ENCODE measurements at regions not wholly inside any gene's neighbourhood (a gene's known extent, or its start where the extent isn't known, plus 50 kb on each side); places are given as distances from the start of the nearest gene placed in this dataset.

DNA sequence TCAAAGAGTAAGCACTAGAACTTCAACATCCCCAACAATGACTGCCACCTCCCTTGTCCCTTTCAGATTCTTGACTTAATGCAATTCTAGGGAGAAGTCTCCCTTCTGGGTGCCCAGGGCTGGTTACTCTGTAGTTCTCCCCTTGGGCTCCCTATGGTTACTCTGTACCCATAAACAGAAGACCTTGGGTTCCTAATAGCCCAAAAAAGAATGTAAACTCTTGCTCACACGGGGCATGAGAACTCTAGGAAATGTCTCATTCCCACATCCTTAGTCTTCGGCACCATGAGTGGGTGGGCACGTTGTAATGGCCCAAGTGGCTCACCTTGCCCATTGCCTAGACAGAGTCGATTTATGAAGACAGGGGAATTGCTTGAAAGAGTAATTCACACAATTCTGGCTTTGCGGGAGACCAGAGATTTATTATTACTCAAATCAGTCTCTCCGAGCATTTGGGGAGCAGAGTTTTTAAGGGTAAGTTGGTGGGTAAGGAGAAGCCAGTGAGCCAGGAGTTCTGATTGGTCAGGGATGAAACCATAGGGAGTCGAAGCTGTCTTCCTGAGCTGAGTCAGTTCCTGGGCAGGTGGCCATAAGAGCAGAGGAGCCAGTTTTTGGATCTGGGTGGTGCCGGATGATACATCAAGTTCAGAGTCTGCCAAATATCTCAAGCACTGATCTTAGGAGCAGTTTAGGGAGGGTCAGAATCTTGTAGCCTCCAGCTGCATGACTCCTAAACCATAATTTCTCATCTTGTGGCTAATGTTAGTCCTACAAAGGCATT is 61.2 kb upstream of the SIRPG start:
- TF ChIP-seq CTCF (conservative IDR thresholded peaks at IDR 0.05; ENCODE audit: low read depth, low read length), result no peak
- TF ChIP-seq EZH2 (IDR thresholded peaks at IDR 0.05; ENCODE audit: borderline replicate concordance, low read depth, low read length, poor library complexity, severe bottlenecking), result no peak
- H3K36me3 ChIP-seq (ENCODE audit: insufficient read depth, low read length, poor library complexity, severe bottlenecking), result no peaks in the 10 kb centered on the region
- no peaks in the 10 kb centered on the region for H3K4me1 ChIP-seq (ENCODE audit: insufficient read depth, low read length, poor library complexity, severe bottlenecking)
- H3K4me3 ChIP-seq (ENCODE audit: low read depth, low read length, poor library complexity, severe bottlenecking), result no peak overlapping the region
- intact Hi-C loops (cut with micrococcal nuclease; ENCODE audit: unreplicated experiment), result no loop called here
- peaks cover 53% of the 10 kb centered on the region for H3K27me3 ChIP-seq (replicated peaks; ENCODE audit: insufficient read depth, low read depth, low read length, poor library complexity)
- BruUV-seq (replicated peaks), result no TSS peak
- DNase-seq (ENCODE audit: low spot score), result peak; percentile 34
- no peak overlapping the region for H3K27ac ChIP-seq (ENCODE audit: low read depth, low read length, poor library complexity, severe bottlenecking)
- ChIA-PET CTCF (no interaction called here), POLR2A (ENCODE audit: low non-redundant PET) (no interaction called here)
- H3K9me3 ChIP-seq (ENCODE audit: low read depth, low read length, poor library complexity, severe bottlenecking), result no peaks in the 10 kb centered on the region

DNA sequence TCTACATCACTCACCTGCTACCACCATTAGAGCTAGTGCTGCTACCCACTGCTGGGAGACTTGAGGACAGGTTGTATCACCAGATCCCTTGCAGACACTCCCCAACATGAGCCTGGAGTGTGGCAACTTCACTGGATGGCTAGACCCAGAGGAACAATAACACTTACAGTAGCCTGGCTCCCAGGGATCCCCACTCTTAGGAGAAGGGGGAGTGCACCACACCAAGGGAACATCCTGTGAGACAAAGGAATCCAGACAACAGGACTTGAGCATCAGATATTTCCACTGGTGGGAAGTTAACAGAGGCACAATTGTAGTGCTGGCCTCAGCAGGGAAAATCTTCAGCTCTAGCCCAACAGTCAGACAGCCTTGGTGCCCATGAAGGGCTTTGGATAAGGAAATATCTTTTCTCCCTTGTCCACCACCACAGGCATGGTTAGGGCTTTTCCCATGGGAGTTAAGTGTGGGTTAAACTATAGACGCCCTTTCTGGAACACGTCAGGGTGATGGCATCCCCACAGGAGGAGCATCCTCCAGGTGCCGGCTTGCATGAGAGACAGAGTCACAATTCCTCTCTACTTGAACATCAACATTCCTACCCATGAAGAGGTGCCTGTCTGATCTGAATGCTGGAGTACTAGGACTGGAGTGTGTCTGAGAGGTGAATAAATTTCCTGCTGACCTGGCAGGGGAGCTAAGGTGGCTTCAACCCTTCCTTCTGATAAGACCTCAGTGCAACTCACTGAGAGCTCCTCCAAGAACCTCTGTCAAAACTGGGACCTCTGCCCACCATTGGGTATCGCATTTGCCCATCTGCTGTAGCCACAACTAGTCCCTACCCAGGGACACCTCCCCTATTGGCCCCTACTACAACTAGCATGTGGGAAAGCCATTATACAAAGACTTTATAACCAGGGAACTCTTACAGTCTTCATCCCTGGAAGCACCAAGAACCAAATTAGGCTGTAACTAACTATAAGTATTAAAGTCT is 55.4 kb upstream of the SIRPG start:
- H3K9me3 ChIP-seq (ENCODE audit: low read depth, low read length, poor library complexity, severe bottlenecking), result no peaks in the 10 kb centered on the region
- no peak overlapping the region for H3K4me3 ChIP-seq (ENCODE audit: low read depth, low read length, poor library complexity, severe bottlenecking)
- no peaks in the 10 kb centered on the region for H3K36me3 ChIP-seq (ENCODE audit: insufficient read depth, low read length, poor library complexity, severe bottlenecking)
- no peak for DNase-seq (ENCODE audit: low spot score)
- no peak for TF ChIP-seq CTCF (conservative IDR thresholded peaks at IDR 0.05; ENCODE audit: low read depth, low read length)
- intact Hi-C loops (cut with micrococcal nuclease; ENCODE audit: unreplicated experiment), result no loop called here
- H3K27me3 ChIP-seq (replicated peaks; ENCODE audit: insufficient read depth, low read depth, low read length, poor library complexity), result peaks cover 78% of the 10 kb centered on the region
- no TSS peak for BruUV-seq (replicated peaks)
- ChIA-PET POLR2A (ENCODE audit: low non-redundant PET) (no interaction called here), CTCF (no interaction called here)
- H3K4me1 ChIP-seq (ENCODE audit: insufficient read depth, low read length, poor library complexity, severe bottlenecking), result no peaks in the 10 kb centered on the region
- no peak overlapping the region for H3K27ac ChIP-seq (ENCODE audit: low read depth, low read length, poor library complexity, severe bottlenecking)

- Histone ChIP-seq H3K9me3 (ENCODE audit: low read depth, low read length, poor library complexity, severe bottlenecking) (no peaks in the 10 kb centered on the region), H3K27me3 (replicated peaks; ENCODE audit: insufficient read depth, low read depth, low read length, poor library complexity) (peaks cover 72% of the 10 kb centered on the region), H3K4me1 (ENCODE audit: insufficient read depth, low read length, poor library complexity, severe bottlenecking) (no peaks in the 10 kb centered on the region), H3K27ac (ENCODE audit: low read depth, low read length, poor library complexity, severe bottlenecking) (no peak overlapping the region), H3K36me3 (ENCODE audit: insufficient read depth, low read length, poor library complexity, severe bottlenecking) (no peaks in the 10 kb centered on the region), H3K4me3 (ENCODE audit: low read depth, low read length, poor library complexity, severe bottlenecking) (no peak overlapping the region)
- intact Hi-C loops (cut with micrococcal nuclease; ENCODE audit: unreplicated experiment), result no loop called here
- ChIA-PET CTCF (no interaction called here), POLR2A (ENCODE audit: low non-redundant PET) (no interaction called here)
- no TSS peak for BruUV-seq (replicated peaks)
- TF ChIP-seq CTCF (conservative IDR thresholded peaks at IDR 0.05; ENCODE audit: low read depth, low read length) (no peak), EZH2 (IDR thresholded peaks at IDR 0.05; ENCODE audit: borderline replicate concordance, low read depth, low read length, poor library complexity, severe bottlenecking) (no peak)
- peak; percentile 20 for DNase-seq (ENCODE audit: low spot score)
These were observed 54.4 kb upstream of the SIRPG start for GRCh38 chr20:1711826-1712601.
